ENCODE measurements at regions not wholly inside any gene's neighbourhood (a gene's known extent, or its start where the extent isn't known, plus 50 kb on each side); places are given as distances from the start of the nearest gene placed in this dataset.

DNA sequence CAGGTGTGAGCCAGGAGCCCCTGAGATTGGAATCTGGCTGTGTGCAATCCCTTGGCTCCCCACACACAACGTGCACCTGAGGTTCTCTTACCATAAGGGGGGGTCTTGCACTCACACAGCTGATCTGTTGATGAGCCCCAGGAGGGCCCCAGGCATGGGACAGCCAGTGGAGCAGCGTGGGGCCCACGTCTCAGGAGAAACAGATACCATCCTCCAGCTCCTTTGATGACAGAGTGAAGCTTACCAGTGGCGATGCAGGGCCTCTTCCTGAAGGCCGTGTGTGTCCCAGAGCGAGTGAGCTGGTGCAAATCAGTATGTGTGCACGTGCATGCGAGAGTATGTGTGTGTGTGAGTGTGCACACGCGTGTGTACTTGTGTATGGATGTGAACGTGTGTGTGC lies 287.4 kb downstream of the IRX1 start:
- H3K9me3 ChIP-seq (replicated peaks; ENCODE audit: insufficient read depth, low read length), result no peaks in the 10 kb centered on the region
- no peaks in the 10 kb centered on the region for H3F3A ChIP-seq (ENCODE audit: insufficient read depth, low read length)
- no peak for TF ChIP-seq EZH2 (optimal IDR thresholded peaks at IDR 0.05; ENCODE audit: low read depth, low read length)
- TF ChIP-seq, protein P1, sequence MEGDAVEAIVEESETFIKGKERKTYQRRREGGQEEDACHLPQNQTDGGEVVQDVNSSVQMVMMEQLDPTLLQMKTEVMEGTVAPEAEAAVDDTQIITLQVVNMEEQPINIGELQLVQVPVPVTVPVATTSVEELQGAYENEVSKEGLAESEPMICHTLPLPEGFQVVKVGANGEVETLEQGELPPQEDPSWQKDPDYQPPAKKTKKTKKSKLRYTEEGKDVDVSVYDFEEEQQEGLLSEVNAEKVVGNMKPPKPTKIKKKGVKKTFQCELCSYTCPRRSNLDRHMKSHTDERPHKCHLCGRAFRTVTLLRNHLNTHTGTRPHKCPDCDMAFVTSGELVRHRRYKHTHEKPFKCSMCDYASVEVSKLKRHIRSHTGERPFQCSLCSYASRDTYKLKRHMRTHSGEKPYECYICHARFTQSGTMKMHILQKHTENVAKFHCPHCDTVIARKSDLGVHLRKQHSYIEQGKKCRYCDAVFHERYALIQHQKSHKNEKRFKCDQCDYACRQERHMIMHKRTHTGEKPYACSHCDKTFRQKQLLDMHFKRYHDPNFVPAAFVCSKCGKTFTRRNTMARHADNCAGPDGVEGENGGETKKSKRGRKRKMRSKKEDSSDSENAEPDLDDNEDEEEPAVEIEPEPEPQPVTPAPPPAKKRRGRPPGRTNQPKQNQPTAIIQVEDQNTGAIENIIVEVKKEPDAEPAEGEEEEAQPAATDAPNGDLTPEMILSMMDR (IDR thresholded peaks at IDR 0.05; ENCODE audit: low read length), result no peak
- no peak for TF ChIP-seq EZH2phosphoT487 (IDR thresholded peaks at IDR 0.05; ENCODE audit: low read length)
- no peaks in the 10 kb centered on the region for H3K4me1 ChIP-seq (ENCODE audit: low read length)
- no peaks in the 10 kb centered on the region for H3K36me3 ChIP-seq (replicated peaks; ENCODE audit: insufficient read depth, low read length)
- no peaks in the 10 kb centered on the region for H3K27me3 ChIP-seq (replicated peaks; ENCODE audit: insufficient read depth, low read length)
- no peak overlapping the region for H3K9ac ChIP-seq (ENCODE audit: low read length)
- no peak for DNase-seq
- no peak overlapping the region for H2AFZ ChIP-seq (ENCODE audit: low read length)
- no peaks in the 10 kb centered on the region for H4K20me1 ChIP-seq (ENCODE audit: insufficient read depth, low read length)
- H3K9me2 ChIP-seq (replicated peaks; ENCODE audit: insufficient read depth, low read length), result no peaks in the 10 kb centered on the region
- H3K27ac ChIP-seq (ENCODE audit: low read length), result no peak overlapping the region
- H3K4me2 ChIP-seq (ENCODE audit: low read depth, low read length), result no peak overlapping the region
- H3K79me2 ChIP-seq (ENCODE audit: low read length), result no peaks in the 10 kb centered on the region
- no peak overlapping the region for H3K4me3 ChIP-seq (ENCODE audit: low read length)

- DNase-seq, result no peak
- H3F3A ChIP-seq (ENCODE audit: insufficient read depth, low read length), result no peaks in the 10 kb centered on the region
- H3K9me3 ChIP-seq (replicated peaks; ENCODE audit: insufficient read depth, low read length), result no peaks in the 10 kb centered on the region
- H3K4me1 ChIP-seq (ENCODE audit: low read length), result no peaks in the 10 kb centered on the region
- H3K36me3 ChIP-seq (replicated peaks; ENCODE audit: insufficient read depth, low read length), result no peaks in the 10 kb centered on the region
- no peaks in the 10 kb centered on the region for H4K20me1 ChIP-seq (ENCODE audit: insufficient read depth, low read length)
- H3K27ac ChIP-seq (ENCODE audit: low read length), result no peak overlapping the region
- H3K9me2 ChIP-seq (replicated peaks; ENCODE audit: insufficient read depth, low read length), result no peaks in the 10 kb centered on the region
- no peak overlapping the region for H3K4me3 ChIP-seq (ENCODE audit: low read length)
- no peaks in the 10 kb centered on the region for H3K79me2 ChIP-seq (ENCODE audit: low read length)
- no peaks in the 10 kb centered on the region for H3K27me3 ChIP-seq (replicated peaks; ENCODE audit: insufficient read depth, low read length)
- no peak overlapping the region for H3K9ac ChIP-seq (ENCODE audit: low read length)
- no peak overlapping the region for H2AFZ ChIP-seq (ENCODE audit: low read length)
- TF ChIP-seq EZH2phosphoT487 (IDR thresholded peaks at IDR 0.05; ENCODE audit: low read length) (no peak), EZH2 (optimal IDR thresholded peaks at IDR 0.05; ENCODE audit: low read depth, low read length) (no peak)
- TF ChIP-seq, protein P1 (IDR thresholded peaks at IDR 0.05; ENCODE audit: low read length), result no peak
- H3K4me2 ChIP-seq (ENCODE audit: low read depth, low read length), result no peak overlapping the region
Observed at GRCh38 chr5:3886524-3887451, 291.2 kb downstream of the IRX1 start.

GRCh38 chr5:3888310-3888709 lies 292.7 kb downstream of the IRX1 start:
- H3F3A ChIP-seq (ENCODE audit: insufficient read depth, low read length), result no peaks in the 10 kb centered on the region
- H3K4me3 ChIP-seq (ENCODE audit: low read length), result no peak overlapping the region
- no peaks in the 10 kb centered on the region for H3K9me2 ChIP-seq (replicated peaks; ENCODE audit: insufficient read depth, low read length)
- H3K9me3 ChIP-seq (replicated peaks; ENCODE audit: insufficient read depth, low read length), result no peaks in the 10 kb centered on the region
- H3K79me2 ChIP-seq (ENCODE audit: low read length), result no peaks in the 10 kb centered on the region
- no peak overlapping the region for H3K9ac ChIP-seq (ENCODE audit: low read length)
- no peak for TF ChIP-seq EZH2phosphoT487 (IDR thresholded peaks at IDR 0.05; ENCODE audit: low read length)
- TF ChIP-seq, protein P1 (IDR thresholded peaks at IDR 0.05; ENCODE audit: low read length), result no peak
- no peak for TF ChIP-seq EZH2 (optimal IDR thresholded peaks at IDR 0.05; ENCODE audit: low read depth, low read length)
- H3K4me2 ChIP-seq (ENCODE audit: low read depth, low read length), result no peak overlapping the region
- H4K20me1 ChIP-seq (ENCODE audit: insufficient read depth, low read length), result no peaks in the 10 kb centered on the region
- H3K4me1 ChIP-seq (ENCODE audit: low read length), result no peaks in the 10 kb centered on the region
- H2AFZ ChIP-seq (ENCODE audit: low read length), result no peak overlapping the region
- no peak for DNase-seq
- no peak overlapping the region for H3K27ac ChIP-seq (ENCODE audit: low read length)
- H3K36me3 ChIP-seq (replicated peaks; ENCODE audit: insufficient read depth, low read length), result no peaks in the 10 kb centered on the region
- no peaks in the 10 kb centered on the region for H3K27me3 ChIP-seq (replicated peaks; ENCODE audit: insufficient read depth, low read length)

Data from MM.1S (cell line).